ENCODE measurements at regions not wholly inside any gene's neighbourhood (a gene's known extent, or its start where the extent isn't known, plus 50 kb on each side); places are given as distances from the start of the nearest gene placed in this dataset.
A peak's percentile ranks its signal among the peaks of the same experiment; 100 is the strongest.
"Not testable (repeated sequence)": the region's sequence is repeated elsewhere in the genome, so short reads cannot be mapped to it uniquely, and the experiment has no call there.

- no peak for DNase-seq
Observed at GRCh38 chr17:72372185-72372584, 251.4 kb downstream of the SOX9 start.

DNA sequence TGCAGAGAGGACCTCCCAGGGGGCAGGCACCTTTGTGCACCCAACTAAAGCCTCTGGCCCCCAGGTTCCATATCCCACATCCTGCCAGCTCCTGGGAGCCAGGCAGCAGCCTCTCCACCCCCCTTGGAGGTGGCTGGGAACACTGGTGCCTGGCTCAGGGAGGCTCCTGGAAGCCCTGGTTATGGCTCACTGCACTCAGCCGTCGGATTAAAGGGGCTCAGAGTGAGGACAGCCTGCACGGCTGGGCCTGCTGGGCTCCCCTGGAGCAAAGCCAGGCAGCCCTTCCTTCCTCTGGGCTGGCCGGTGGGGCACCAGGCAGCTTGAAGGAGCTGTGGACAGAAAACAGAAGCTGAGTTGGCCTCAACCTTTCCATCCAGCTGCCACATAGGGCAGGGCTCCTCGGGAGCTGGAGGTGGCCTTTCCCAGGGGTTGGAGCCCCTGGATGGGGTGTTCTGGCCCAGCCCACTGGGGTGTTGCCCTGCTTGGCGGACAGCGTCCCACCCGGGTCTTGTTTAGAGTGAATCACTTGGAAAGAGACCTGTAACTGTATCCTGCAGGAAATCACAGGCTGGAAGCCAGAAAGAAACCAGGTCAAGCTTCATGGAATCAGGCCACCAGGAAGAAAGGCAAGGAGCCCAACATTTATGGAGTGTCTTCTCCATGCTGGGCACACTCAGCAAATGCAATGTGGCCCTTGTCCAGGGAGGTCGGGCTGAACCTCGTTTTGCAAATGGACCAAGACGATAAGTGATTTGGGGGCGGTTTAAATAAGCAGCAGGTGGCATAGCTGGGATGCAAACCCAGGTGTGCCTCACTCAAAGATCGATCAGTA, 253.3 kb downstream of the SOX9 start:
- DNase-seq: no peak

DNA sequence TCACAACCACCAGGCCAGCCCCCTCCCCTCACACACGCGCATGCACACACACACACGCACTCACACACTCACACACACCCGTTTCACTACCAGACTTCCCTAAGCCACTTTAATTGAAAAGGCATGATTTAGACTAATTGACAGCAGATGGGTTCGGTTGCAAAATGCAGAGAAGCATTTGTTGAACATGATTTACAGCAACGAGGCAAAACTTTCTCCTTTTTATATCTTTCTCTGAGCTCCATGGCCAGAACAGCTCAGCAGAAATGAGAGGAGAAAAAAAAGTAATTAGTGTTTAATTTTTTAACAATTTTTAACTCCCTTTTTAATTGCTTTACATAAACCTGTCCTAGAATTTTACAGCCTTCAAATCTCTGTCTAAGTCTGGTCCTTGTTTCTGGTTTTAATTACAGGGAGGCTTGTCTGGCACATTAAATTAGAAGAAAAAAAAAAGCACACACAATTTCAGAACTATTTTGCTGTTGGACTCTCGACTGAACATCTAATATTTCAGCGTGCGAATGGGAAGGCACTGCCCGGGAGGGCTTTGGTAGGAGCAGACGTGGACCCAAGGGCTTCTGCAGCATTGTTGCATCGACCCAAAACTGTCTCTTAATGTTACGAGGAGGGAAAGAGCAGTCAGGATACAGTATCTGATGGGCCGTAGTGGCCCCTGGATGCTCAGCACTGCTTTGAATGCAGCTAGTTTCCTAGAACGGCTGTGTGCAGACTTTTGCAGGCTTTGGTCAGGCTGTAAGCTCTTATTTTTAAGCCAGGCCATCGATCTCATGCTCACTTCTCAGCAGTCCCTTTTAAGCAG, 255.9 kb downstream of the SOX9 start:
- no peak for DNase-seq

- no peak for DNase-seq
Observed at GRCh38 chr17:72378414-72379390, 257.9 kb downstream of the SOX9 start.

DNA sequence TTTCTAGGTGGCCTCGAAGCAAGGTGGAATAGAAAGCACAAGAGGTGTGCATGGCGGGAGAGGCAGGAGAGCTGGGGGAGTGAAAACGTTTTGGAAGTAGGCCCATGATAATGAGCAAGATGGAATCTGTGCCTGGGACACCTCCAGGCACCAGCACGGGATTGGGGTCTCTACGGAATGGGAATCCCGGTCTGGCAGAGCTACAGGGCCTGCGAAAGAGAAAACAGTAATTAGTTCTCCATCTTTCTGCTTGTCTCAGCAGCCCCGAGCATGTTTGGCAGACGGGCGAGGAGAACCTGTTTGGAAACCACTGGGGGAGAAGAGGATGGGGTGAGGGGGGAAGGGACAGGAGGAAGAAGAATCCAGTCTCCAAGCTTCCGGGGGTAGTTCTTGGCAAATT, 258.7 kb downstream of the SOX9 start:
- no peak for DNase-seq

GRCh38 chr17:72380120-72380519, 259.3 kb downstream of the SOX9 start:
- no peak for DNase-seq

DNA sequence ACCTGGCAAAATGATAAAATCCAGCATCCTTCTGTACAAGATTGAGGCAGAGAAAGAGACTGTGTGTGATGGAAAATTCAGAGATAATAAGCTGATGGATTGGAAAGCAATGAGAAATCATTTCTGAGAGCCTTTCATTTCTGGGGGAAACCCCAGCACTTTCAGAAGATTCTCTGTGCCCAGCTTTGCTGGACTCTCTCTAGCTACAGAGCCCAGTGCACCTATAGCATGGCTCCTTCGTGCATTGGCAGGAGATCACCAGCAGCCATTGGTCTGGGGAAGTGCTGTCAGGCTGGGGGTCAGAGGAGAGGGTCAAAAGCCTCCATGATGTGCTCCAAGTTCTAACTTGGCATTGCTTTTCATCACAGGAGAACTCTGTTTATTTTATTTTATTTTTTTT, 259.9 kb downstream of the SOX9 start:
- DNase-seq: no peak

- DNase-seq: peak; percentile 92
Observed at GRCh38 chr17:72381597-72382397, 261.0 kb downstream of the SOX9 start.

- no peak for DNase-seq
Observed at GRCh38 chr17:72382971-72383722, 262.3 kb downstream of the SOX9 start.

- DNase-seq: no peak
Observed at GRCh38 chr17:72385475-72385874, 264.7 kb downstream of the SOX9 start.

- not testable (repeated sequence) for DNase-seq
Observed at GRCh38 chr17:72386173-72386572, 265.4 kb downstream of the SOX9 start.

- DNase-seq: peak; percentile 40
Observed at GRCh38 chr17:72386619-72387237, 265.9 kb downstream of the SOX9 start.

GRCh38 chr17:72387487-72387886, 266.7 kb downstream of the SOX9 start:
- no peak for DNase-seq

DNA sequence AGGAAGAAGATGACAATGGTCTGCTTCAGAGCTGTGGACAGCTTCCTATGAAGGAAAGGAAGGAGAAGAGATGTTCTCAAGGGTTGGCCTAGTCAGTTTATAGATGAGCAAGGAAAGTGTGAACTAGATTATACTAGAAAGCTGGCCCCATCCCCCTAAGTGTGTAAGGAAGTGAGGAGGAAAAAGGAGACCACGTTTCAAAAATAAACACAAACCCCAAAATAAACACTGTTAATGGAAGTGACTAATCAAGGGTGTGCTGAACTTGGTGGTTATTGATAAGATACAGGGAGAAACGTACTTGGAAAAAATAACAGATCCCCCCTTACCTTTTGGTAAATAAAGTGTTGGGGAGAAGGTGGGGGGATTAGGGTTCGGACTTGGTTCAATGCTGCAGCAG, 267.1 kb downstream of the SOX9 start:
- DNase-seq: no peak

GRCh38 chr17:72388765-72389473, 268.1 kb downstream of the SOX9 start:
- DNase-seq: no peak

GRCh38 chr17:72390675-72391508, 270.1 kb downstream of the SOX9 start:
- DNase-seq: no peak

DNA sequence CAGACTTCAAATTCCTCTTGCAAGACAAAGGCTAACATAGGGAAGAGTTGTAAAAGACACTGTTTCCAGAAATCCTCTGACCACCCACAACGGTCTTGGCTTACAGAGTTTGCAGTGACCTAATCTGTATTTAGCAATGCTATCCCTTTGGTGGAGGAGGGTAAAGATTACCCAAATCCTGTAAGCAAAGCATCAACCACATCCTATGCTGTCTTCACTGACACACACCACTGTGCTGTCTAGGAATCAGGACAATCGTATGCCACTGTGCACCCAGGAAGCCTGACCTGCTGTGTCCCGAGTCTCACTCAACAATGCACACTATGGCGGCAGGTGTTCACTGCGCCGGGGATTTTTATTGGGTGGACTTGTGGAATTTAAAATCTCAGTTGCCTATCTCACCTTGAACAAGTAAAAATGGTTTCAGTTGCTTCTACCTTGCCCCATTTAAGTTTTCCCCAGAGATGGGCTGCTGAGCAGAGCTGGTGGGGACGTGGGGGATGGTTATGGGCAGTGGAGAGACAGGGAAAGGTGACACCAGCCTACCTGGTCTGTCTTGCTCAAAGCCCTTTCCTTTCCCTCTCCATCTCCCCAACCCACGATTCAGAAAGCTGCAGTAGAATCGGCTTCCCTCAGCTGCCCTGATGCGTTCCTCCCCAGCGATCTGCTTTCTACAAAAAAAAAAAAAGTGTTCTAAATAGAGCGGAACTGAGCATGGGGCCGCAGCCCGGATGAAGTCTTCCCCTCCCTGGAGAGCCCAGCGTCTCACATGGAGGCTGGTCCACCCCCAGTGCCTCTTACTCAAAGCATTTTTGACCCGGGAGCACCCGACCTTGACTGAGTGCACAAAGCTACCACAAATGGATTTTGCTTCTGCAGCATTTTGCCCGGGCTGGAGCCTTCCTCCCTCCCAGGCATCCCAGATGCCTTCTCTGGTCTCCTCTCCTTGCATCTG, 271.5 kb downstream of the SOX9 start:
- peak; percentile 62 for DNase-seq

- no peak for DNase-seq
Observed at GRCh38 chr17:72393553-72393952, 272.7 kb downstream of the SOX9 start.

Data from NCI-H2107 (cell line).